ENCODE measurements at regions not wholly inside any gene's neighbourhood (a gene's known extent, or its start where the extent isn't known, plus 50 kb on each side); places are given as distances from the start of the nearest gene placed in this dataset.
"Not testable (repeated sequence)": the region's sequence is repeated elsewhere in the genome, so short reads cannot be mapped to it uniquely, and the experiment has no call there.

- no peak for DNase-seq
Observed at GRCh38 chr15:38073178-38073946, 138.9 kb downstream of the TMCO5A start.

- DNase-seq: no peak
Observed at GRCh38 chr15:38074029-38074428, 139.6 kb downstream of the TMCO5A start.

- DNase-seq: no peak
Observed at GRCh38 chr15:38075466-38075865, 141.0 kb downstream of the TMCO5A start.

GRCh38 chr15:38076786-38077185 is 142.3 kb downstream of the TMCO5A start:
- DNase-seq: no peak

- DNase-seq: no peak
Observed at GRCh38 chr15:38079236-38079635, 144.8 kb downstream of the TMCO5A start.

- no peak for DNase-seq
Observed at GRCh38 chr15:38080651-38081275, 146.3 kb downstream of the TMCO5A start.

GRCh38 chr15:38084289-38084688 is 149.8 kb downstream of the TMCO5A start:
- DNase-seq: no peak

- DNase-seq: no peak
Observed at GRCh38 chr15:38085114-38085513, 150.7 kb downstream of the TMCO5A start.

GRCh38 chr15:38085931-38086568 is 151.6 kb downstream of the TMCO5A start:
- DNase-seq: no peak

GRCh38 chr15:38086611-38087010 is 152.2 kb downstream of the TMCO5A start:
- no peak for DNase-seq

- no peak for DNase-seq
Observed at GRCh38 chr15:38088971-38089370, 154.5 kb downstream of the TMCO5A start.

- DNase-seq: no peak
Observed at GRCh38 chr15:38090223-38090622, 155.8 kb downstream of the TMCO5A start.

GRCh38 chr15:38090678-38091077 is 156.2 kb downstream of the TMCO5A start:
- no peak for DNase-seq

GRCh38 chr15:38091078-38091645 is 156.7 kb downstream of the TMCO5A start:
- DNase-seq: no peak

GRCh38 chr15:38093931-38094330 is 158.7 kb upstream of the SPRED1 start:
- no peak for DNase-seq

- no peak for DNase-seq
Observed at GRCh38 chr15:38102972-38103371, 149.7 kb upstream of the SPRED1 start.

GRCh38 chr15:38103564-38103963 is 149.1 kb upstream of the SPRED1 start:
- DNase-seq: no peak

- DNase-seq: no peak
Observed at GRCh38 chr15:38111070-38111469, 141.6 kb upstream of the SPRED1 start.

- DNase-seq: no peak
Observed at GRCh38 chr15:38112406-38112805, 140.2 kb upstream of the SPRED1 start.

- DNase-seq: no peak
Observed at GRCh38 chr15:38115121-38115520, 137.5 kb upstream of the SPRED1 start.

GRCh38 chr15:38117781-38118180 is 134.9 kb upstream of the SPRED1 start:
- DNase-seq: no peak

- DNase-seq: not testable (repeated sequence)
Observed at GRCh38 chr15:38119865-38120264, 132.8 kb upstream of the SPRED1 start.

- DNase-seq: no peak
Observed at GRCh38 chr15:38127306-38127771, 125.3 kb upstream of the SPRED1 start.

- no peak for DNase-seq
Observed at GRCh38 chr15:38128341-38128781, 124.3 kb upstream of the SPRED1 start.
